ENCODE measurements at regions not wholly inside any gene's neighbourhood (a gene's known extent, or its start where the extent isn't known, plus 50 kb on each side); places are given as distances from the start of the nearest gene placed in this dataset.

GRCh38 chr5:33182986-33183385, 257.8 kb upstream of the TARS1 start:
- intact Hi-C loops (cut with DNase I), result no loop called here

GRCh38 chr5:33184367-33184766, 256.4 kb upstream of the TARS1 start:
- H3K27me3 ChIP-seq (ENCODE audit: insufficient read depth in 3 of 3, low read length in 2 of 3), result no peaks in the 10 kb centered on the region
- 30 to 55% (median 39%) methylated on average over 2 of the region's 2 CpGs for WGBS, 3 donors
- H3K36me3 ChIP-seq (ENCODE audit: insufficient read depth in 1 of 2, low read depth in 1 of 2), result no peaks in the 10 kb centered on the region
- no peak for TF ChIP-seq CTCF (IDR thresholded peaks at IDR 0.05)
- H3K4me3 ChIP-seq, result no peak overlapping the region
- H3K9me3 ChIP-seq, result peaks cover 3% of the 10 kb centered on the region
- no peak for DNase-seq
- H3K27ac ChIP-seq, result no peak overlapping the region
- no peak for ATAC-seq
- H3K4me1 ChIP-seq, result no peaks in the 10 kb centered on the region
- intact Hi-C loops (cut with DNase I), result no loop called here

More at GRCh38 chr5:33182986-33183385, 257.8 kb upstream of the TARS1 start:
- no peak for TF ChIP-seq CTCF (IDR thresholded peaks at IDR 0.05)
- no peaks in the 10 kb centered on the region for H3K27me3 ChIP-seq (ENCODE audit: insufficient read depth in 3 of 3, low read length in 2 of 3)
- DNase-seq (no peak), ATAC-seq (no peak)
- peaks cover 3% of the 10 kb centered on the region for H3K9me3 ChIP-seq
- H3K4me1 ChIP-seq, result no peaks in the 10 kb centered on the region
- no peak overlapping the region for H3K4me3 ChIP-seq
- no peaks in the 10 kb centered on the region for H3K36me3 ChIP-seq (ENCODE audit: insufficient read depth in 1 of 2, low read depth in 1 of 2)
- WGBS, 3 donors, result 70 to 74% (median 74%) methylated on average over 4 of the region's 4 CpGs
- H3K27ac ChIP-seq, result no peak overlapping the region

- WGBS, 3 donors, result 83 to 84% (median 84%) methylated on average over 4 of the region's 4 CpGs
- no peak overlapping the region for H3K27ac ChIP-seq
- intact Hi-C loops (cut with DNase I), result no loop called here
- no peak overlapping the region for H3K4me3 ChIP-seq
- H3K27me3 ChIP-seq (ENCODE audit: insufficient read depth in 3 of 3, low read length in 2 of 3), result no peaks in the 10 kb centered on the region
- H3K36me3 ChIP-seq (ENCODE audit: insufficient read depth in 1 of 2, low read depth in 1 of 2), result no peaks in the 10 kb centered on the region
- DNase-seq, result no peak
- no peak for ATAC-seq
- H3K9me3 ChIP-seq, result peaks cover 3% of the 10 kb centered on the region
- TF ChIP-seq CTCF (IDR thresholded peaks at IDR 0.05), result no peak
- H3K4me1 ChIP-seq, result no peaks in the 10 kb centered on the region
Measured at GRCh38 chr5:33188089-33188488, 252.7 kb upstream of the TARS1 start.

GRCh38 chr5:33194914-33195313, 245.9 kb upstream of the TARS1 start:
- ATAC-seq (no peak), DNase-seq (no peak)
- H3K4me3 ChIP-seq, result no peak overlapping the region
- peaks cover 10% of the 10 kb centered on the region for H3K9me3 ChIP-seq
- no peak overlapping the region for H3K27ac ChIP-seq
- no peaks in the 10 kb centered on the region for H3K27me3 ChIP-seq (ENCODE audit: insufficient read depth in 3 of 3, low read length in 2 of 3)
- H3K4me1 ChIP-seq, result no peaks in the 10 kb centered on the region
- H3K36me3 ChIP-seq (ENCODE audit: insufficient read depth in 1 of 2, low read depth in 1 of 2), result no peaks in the 10 kb centered on the region
- intact Hi-C loops (cut with DNase I), result no loop called here
- no peak for TF ChIP-seq CTCF (IDR thresholded peaks at IDR 0.05)

GRCh38 chr5:33195431-33196165, 245.2 kb upstream of the TARS1 start:
- no peaks in the 10 kb centered on the region for H3K27me3 ChIP-seq (ENCODE audit: insufficient read depth in 3 of 3, low read length in 2 of 3)
- peaks cover 10% of the 10 kb centered on the region for H3K9me3 ChIP-seq
- H3K36me3 ChIP-seq (ENCODE audit: insufficient read depth in 1 of 2, low read depth in 1 of 2), result no peaks in the 10 kb centered on the region
- H3K27ac ChIP-seq, result no peak overlapping the region
- DNase-seq, result no peak
- intact Hi-C loops (cut with DNase I), result no loop called here
- 36 to 41% (median 40%) methylated on average over 3 of the region's 3 CpGs for WGBS, 3 donors
- ATAC-seq, result no peak
- no peak overlapping the region for H3K4me3 ChIP-seq
- no peaks in the 10 kb centered on the region for H3K4me1 ChIP-seq
- no peak for TF ChIP-seq CTCF (IDR thresholded peaks at IDR 0.05)
